ENCODE measurements at regions not wholly inside any gene's neighbourhood (a gene's known extent, or its start where the extent isn't known, plus 50 kb on each side); places are given as distances from the start of the nearest gene placed in this dataset.

DNA sequence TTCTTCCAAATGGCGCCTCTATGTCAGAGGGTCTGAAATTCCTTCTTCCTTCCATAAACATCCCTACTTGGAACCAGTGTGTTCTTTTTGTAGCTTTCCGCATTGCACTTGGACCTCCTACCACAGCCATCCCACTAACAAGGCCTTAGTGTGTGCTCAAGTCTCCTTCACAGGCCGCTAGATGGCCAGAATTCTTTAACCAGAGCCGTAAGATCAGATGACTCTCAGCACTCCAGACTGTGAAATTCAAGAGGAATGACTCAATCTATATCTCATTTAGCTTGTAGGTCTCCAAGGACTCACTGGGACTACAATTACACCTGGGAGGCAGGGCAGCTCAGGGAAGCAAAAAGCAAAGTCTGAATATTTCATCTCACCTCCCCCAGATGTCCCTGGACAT lies 298.9 kb downstream of the EIPR1 start:
- no peak overlapping the region for H3K4me3 ChIP-seq (ENCODE audit: insufficient read depth in 1 of 2, low read depth in 1 of 2, low read length in 2 of 2)
- no peak overlapping the region for H2BK120ac ChIP-seq (ENCODE audit: low read depth, low read length)
- no peak overlapping the region for H3K27ac ChIP-seq (ENCODE audit: low read length, poor library complexity, severe bottlenecking)
- H3K23ac ChIP-seq (ENCODE audit: low read length in 2 of 2) = no peak overlapping the region
- no peak overlapping the region for H2AK5ac ChIP-seq (ENCODE audit: low read length, severe bottlenecking)
- no peak overlapping the region for H2AFZ ChIP-seq (ENCODE audit: low read depth, low read length)
- H3K4me2 ChIP-seq (ENCODE audit: low read length, poor library complexity, severe bottlenecking) = no peak overlapping the region
- no peak overlapping the region for H2BK15ac ChIP-seq (ENCODE audit: low read depth, poor library complexity, severe bottlenecking)
- H3K79me1 ChIP-seq (replicated peaks; ENCODE audit: low read length, poor library complexity, severe bottlenecking) = no peaks in the 10 kb centered on the region
- H3K14ac ChIP-seq (ENCODE audit: low read length in 2 of 2) = no peak overlapping the region
- H3K9me3 ChIP-seq (ENCODE audit: control insufficient read depth, low read length) = no peaks in the 10 kb centered on the region
- H4K8ac ChIP-seq (ENCODE audit: low read length) = no peak overlapping the region
- H3K9ac ChIP-seq (ENCODE audit: low read length) = no peak overlapping the region
- no peak overlapping the region for H4K91ac ChIP-seq (ENCODE audit: low read length)
- peaks cover 0 to 3% of the 10 kb centered on the region in 2 experiments for H3K27me3 ChIP-seq (ENCODE audit: control insufficient read depth in 1 of 2, insufficient read depth in 1 of 2, low read length in 2 of 2)
- WGBS = 72% methylated on average over 4 of the region's 4 CpGs
- no peak overlapping the region for H3K4ac ChIP-seq (ENCODE audit: low read depth in 1 of 2, low read length in 2 of 2)
- no peak for DNase-seq
- H2BK12ac ChIP-seq (ENCODE audit: low read length in 2 of 2) = no peak overlapping the region
- no peak overlapping the region for H3K18ac ChIP-seq (ENCODE audit: low read depth in 1 of 2, low read length in 2 of 2)
- H3K4me1 ChIP-seq (ENCODE audit: control insufficient read depth, insufficient read depth, low read depth, low read length) = no peaks in the 10 kb centered on the region
- no peak overlapping the region for H2BK5ac ChIP-seq (ENCODE audit: low read depth, low read length, poor library complexity, severe bottlenecking)
- no peaks in the 10 kb centered on the region for H3K36me3 ChIP-seq (ENCODE audit: control insufficient read depth in 1 of 2, insufficient read depth in 2 of 2, low read depth in 1 of 2, low read length in 2 of 2)

DNA sequence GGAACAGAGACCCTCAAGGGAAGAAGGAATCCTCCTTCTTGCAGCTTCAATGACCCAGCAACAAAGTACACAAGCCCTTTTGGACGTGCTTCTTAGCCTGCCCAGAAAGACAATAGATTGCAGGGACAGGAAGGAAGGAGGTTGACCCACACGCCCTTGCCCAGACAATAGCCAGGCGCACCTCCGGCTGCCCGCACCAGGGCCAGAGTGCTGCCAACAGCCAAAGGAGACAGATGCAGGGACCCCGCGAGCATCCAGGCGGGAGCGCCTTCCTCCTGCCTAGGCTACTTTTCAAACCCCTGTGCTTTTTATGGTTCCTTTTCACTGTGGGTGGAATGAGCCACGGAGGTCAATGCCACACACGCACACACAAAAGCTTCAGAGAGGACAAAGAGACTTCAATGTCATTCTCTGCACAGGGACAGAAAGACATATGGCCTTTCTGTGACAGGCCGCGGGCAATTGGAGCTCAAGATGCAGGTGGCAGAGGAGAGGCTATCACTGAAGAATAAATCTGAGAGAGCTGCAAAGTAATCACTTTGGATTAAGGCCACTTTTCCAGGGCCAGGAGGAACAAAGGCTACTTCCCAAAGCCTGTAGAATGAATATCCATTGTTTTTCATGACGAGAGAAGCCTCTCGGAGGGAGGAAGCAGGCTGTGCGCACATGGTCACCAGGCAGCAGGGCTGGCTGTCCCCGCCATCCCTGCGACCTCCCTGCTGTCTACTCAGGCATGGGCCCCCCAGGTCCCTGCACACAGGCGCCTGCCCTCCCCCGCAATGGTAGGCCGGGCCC lies 300.6 kb downstream of the EIPR1 start:
- 91% methylated on average over 21 of the region's 21 CpGs for WGBS
- Histone ChIP-seq H2AK5ac (ENCODE audit: low read length, severe bottlenecking) (no peak overlapping the region), H3K36me3 (ENCODE audit: control insufficient read depth in 1 of 2, insufficient read depth in 2 of 2, low read depth in 1 of 2, low read length in 2 of 2) (no peaks in the 10 kb centered on the region), H3K79me1 (replicated peaks; ENCODE audit: low read length, poor library complexity, severe bottlenecking) (no peaks in the 10 kb centered on the region), H3K9me3 (ENCODE audit: control insufficient read depth, low read length) (no peaks in the 10 kb centered on the region), H3K4me3 (ENCODE audit: insufficient read depth in 1 of 2, low read depth in 1 of 2, low read length in 2 of 2) (no peak overlapping the region), H3K27me3 (ENCODE audit: control insufficient read depth in 1 of 2, insufficient read depth in 1 of 2, low read length in 2 of 2) (peaks cover 0 to 6% of the 10 kb centered on the region in 2 experiments), H3K23ac (ENCODE audit: low read length in 2 of 2) (no peak overlapping the region), H4K8ac (ENCODE audit: low read length) (no peak overlapping the region), H2AFZ (ENCODE audit: low read depth, low read length) (no peak overlapping the region), H3K9ac (ENCODE audit: low read length) (no peak overlapping the region), H3K4me1 (ENCODE audit: control insufficient read depth, insufficient read depth, low read depth, low read length) (no peaks in the 10 kb centered on the region), H3K4me2 (ENCODE audit: low read length, poor library complexity, severe bottlenecking) (no peak overlapping the region), H3K4ac (ENCODE audit: low read depth in 1 of 2, low read length in 2 of 2) (no peak overlapping the region), H2BK15ac (ENCODE audit: low read depth, poor library complexity, severe bottlenecking) (no peak overlapping the region), H2BK120ac (ENCODE audit: low read depth, low read length) (no peak overlapping the region), H3K14ac (ENCODE audit: low read length in 2 of 2) (no peak overlapping the region), H2BK12ac (ENCODE audit: low read length in 2 of 2) (no peak overlapping the region), H3K27ac (ENCODE audit: low read length, poor library complexity, severe bottlenecking) (no peak overlapping the region), H3K18ac (ENCODE audit: low read depth in 1 of 2, low read length in 2 of 2) (no peak overlapping the region), H2BK5ac (ENCODE audit: low read depth, low read length, poor library complexity, severe bottlenecking) (no peak overlapping the region), H4K91ac (ENCODE audit: low read length) (no peak overlapping the region)
- DNase-seq = no peak

DNA sequence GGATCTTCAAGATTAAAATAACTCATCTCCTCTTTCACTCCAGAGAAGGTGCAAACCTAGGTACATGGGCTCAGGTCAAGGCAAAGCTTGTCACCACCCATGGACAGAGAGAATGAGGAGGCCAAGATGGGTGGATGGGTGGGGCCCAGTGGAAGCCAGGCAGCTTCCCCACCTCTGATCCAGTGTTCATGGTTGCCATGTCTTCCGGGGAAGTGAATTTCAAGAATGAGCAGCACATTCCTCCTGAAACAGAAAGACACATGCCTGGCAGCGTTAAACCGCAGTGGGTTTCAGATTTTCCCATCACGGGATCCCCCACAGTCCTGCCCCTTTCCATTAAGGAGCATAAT lies 301.7 kb downstream of the EIPR1 start:
- Histone ChIP-seq H3K18ac (ENCODE audit: low read depth in 1 of 2, low read length in 2 of 2) (no peak overlapping the region), H3K36me3 (ENCODE audit: control insufficient read depth in 1 of 2, insufficient read depth in 2 of 2, low read depth in 1 of 2, low read length in 2 of 2) (no peaks in the 10 kb centered on the region), H2AK5ac (ENCODE audit: low read length, severe bottlenecking) (no peak overlapping the region), H3K27ac (ENCODE audit: low read length, poor library complexity, severe bottlenecking) (no peak overlapping the region), H3K79me1 (replicated peaks; ENCODE audit: low read length, poor library complexity, severe bottlenecking) (no peaks in the 10 kb centered on the region), H4K91ac (ENCODE audit: low read length) (no peak overlapping the region), H2BK12ac (ENCODE audit: low read length in 2 of 2) (no peak overlapping the region), H3K9ac (ENCODE audit: low read length) (no peak overlapping the region), H4K8ac (ENCODE audit: low read length) (no peak overlapping the region), H2BK120ac (ENCODE audit: low read depth, low read length) (no peak overlapping the region), H2AFZ (ENCODE audit: low read depth, low read length) (no peak overlapping the region), H3K4me3 (ENCODE audit: insufficient read depth in 1 of 2, low read depth in 1 of 2, low read length in 2 of 2) (no peak overlapping the region), H3K4me2 (ENCODE audit: low read length, poor library complexity, severe bottlenecking) (no peak overlapping the region), H3K27me3 (ENCODE audit: control insufficient read depth in 1 of 2, insufficient read depth in 1 of 2, low read length in 2 of 2) (peaks cover 0 to 6% of the 10 kb centered on the region in 2 experiments), H2BK5ac (ENCODE audit: low read depth, low read length, poor library complexity, severe bottlenecking) (no peak overlapping the region), H3K23ac (ENCODE audit: low read length in 2 of 2) (no peak overlapping the region), H3K14ac (ENCODE audit: low read length in 2 of 2) (no peak overlapping the region), H2BK15ac (ENCODE audit: low read depth, poor library complexity, severe bottlenecking) (no peak overlapping the region), H3K4me1 (ENCODE audit: control insufficient read depth, insufficient read depth, low read depth, low read length) (no peaks in the 10 kb centered on the region), H3K4ac (ENCODE audit: low read depth in 1 of 2, low read length in 2 of 2) (no peak overlapping the region), H3K9me3 (ENCODE audit: control insufficient read depth, low read length) (no peaks in the 10 kb centered on the region)
- whole genome bisulfite sequencing = 83% methylated on average over 4 of the region's 4 CpGs
- no peak for DNase-seq

DNA sequence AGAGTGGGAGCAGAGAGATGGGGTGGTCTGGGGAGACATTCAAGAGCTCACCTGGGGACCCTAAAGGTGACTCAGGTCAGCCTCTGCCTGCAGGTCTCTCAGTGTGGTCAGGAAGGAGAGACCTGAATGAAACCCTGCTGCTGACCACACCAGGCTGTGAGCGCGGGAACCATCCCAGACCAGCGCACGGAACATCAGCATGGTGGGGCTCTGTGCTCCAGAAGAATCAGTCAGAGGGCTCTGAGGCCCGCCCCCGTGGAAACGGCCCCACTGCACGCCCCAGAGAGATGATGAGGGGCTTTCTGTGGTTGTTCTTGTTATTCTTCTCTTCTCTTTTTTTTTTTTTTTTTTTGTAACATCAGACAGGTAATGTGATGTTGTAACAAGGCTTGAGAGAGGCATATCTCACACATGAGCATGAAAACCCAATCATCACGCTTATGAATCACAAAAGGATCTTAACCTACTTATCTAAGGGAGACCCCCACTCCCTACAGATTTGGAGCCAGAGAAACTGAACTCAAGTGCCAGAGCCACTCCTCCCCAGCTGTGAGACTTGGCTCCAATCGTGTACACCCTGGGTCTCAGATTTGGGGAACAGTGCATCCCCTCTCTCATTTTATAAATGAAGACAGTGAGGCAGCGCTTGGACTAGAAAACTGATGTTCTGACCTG lies 302.2 kb downstream of the EIPR1 start:
- Histone ChIP-seq H3K14ac (ENCODE audit: low read length in 2 of 2) (no peak overlapping the region), H3K9ac (ENCODE audit: low read length) (no peak overlapping the region), H2BK120ac (ENCODE audit: low read depth, low read length) (no peak overlapping the region), H2BK15ac (ENCODE audit: low read depth, poor library complexity, severe bottlenecking) (no peak overlapping the region), H4K8ac (ENCODE audit: low read length) (no peak overlapping the region), H2AFZ (ENCODE audit: low read depth, low read length) (no peak overlapping the region), H2AK5ac (ENCODE audit: low read length, severe bottlenecking) (no peak overlapping the region), H3K27me3 (ENCODE audit: control insufficient read depth in 1 of 2, insufficient read depth in 1 of 2, low read length in 2 of 2) (peaks cover 0 to 8% of the 10 kb centered on the region in 2 experiments), H3K9me3 (ENCODE audit: control insufficient read depth, low read length) (no peaks in the 10 kb centered on the region), H3K4ac (ENCODE audit: low read depth in 1 of 2, low read length in 2 of 2) (no peak overlapping the region), H2BK5ac (ENCODE audit: low read depth, low read length, poor library complexity, severe bottlenecking) (no peak overlapping the region), H3K4me1 (ENCODE audit: control insufficient read depth, insufficient read depth, low read depth, low read length) (no peaks in the 10 kb centered on the region), H3K4me2 (ENCODE audit: low read length, poor library complexity, severe bottlenecking) (no peak overlapping the region), H3K79me1 (replicated peaks; ENCODE audit: low read length, poor library complexity, severe bottlenecking) (no peaks in the 10 kb centered on the region), H2BK12ac (ENCODE audit: low read length in 2 of 2) (no peak overlapping the region), H3K27ac (ENCODE audit: low read length, poor library complexity, severe bottlenecking) (no peak overlapping the region), H4K91ac (ENCODE audit: low read length) (no peak overlapping the region), H3K4me3 (ENCODE audit: insufficient read depth in 1 of 2, low read depth in 1 of 2, low read length in 2 of 2) (no peak overlapping the region), H3K36me3 (ENCODE audit: control insufficient read depth in 1 of 2, insufficient read depth in 2 of 2, low read depth in 1 of 2, low read length in 2 of 2) (no peaks in the 10 kb centered on the region), H3K18ac (ENCODE audit: low read depth in 1 of 2, low read length in 2 of 2) (no peak overlapping the region), H3K23ac (ENCODE audit: low read length in 2 of 2) (no peak overlapping the region)
- no peak for DNase-seq
- 75% methylated on average over 10 of the region's 11 CpGs for WGBS

Data from mesenchymal stem cell (in vitro differentiated cells and primary cell).